ENCODE measurements at regions not wholly inside any gene's neighbourhood (a gene's known extent, or its start where the extent isn't known, plus 50 kb on each side); places are given as distances from the start of the nearest gene placed in this dataset.

DNA sequence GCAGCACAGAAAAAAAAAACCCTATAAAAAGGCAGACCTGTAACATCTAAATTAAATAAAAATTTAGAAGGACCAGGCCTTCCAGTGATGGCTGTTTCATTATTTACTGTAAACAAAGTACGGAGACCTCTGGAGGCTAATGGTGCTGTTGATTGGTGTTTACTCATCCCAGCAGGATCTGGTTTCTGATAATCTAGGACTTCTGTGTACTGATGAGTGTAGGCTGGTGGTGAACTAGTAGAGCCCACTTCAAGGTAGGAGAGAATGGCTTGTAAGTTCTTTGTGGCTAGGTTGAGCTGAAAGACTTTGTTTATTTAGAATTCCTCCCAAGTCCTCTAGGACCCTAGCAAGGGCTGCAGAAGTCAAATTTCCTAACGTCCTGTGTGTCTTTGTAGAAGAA lies 398.1 kb upstream of the PITX2 start:
- intact Hi-C loops (cut with micrococcal nuclease; ENCODE audit: unreplicated experiment): no loop called here
- CTCF ChIA-PET: no interaction called here
- H3K4me1 Mint-ChIP-seq (ENCODE audit: low read depth, unreplicated experiment): no peaks in the 10 kb centered on the region

DNA sequence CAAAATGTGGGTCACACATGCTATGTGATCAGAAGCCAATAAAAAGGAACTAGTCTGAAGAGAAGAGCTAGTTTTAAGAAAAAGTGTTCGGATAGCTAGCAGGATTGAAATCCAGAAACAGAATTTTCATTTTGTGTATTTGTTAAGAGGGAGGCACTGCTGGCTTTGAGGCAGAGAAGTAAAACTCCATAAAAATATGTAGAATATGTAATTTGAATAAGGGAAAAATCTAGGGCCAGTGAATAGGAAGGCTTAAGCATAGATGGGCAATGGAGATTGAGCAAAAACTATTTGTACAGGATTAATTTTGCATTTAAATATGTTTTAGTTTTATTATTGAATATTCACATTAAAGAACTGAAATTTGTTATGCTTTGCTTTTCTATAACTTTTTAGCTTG lies 399.9 kb upstream of the PITX2 start:
- no peaks in the 10 kb centered on the region for H3K27me3 Mint-ChIP-seq (ENCODE audit: insufficient read depth, unreplicated experiment)
- BruUV-seq (replicated peaks): no TSS peak
- ChIA-PET CTCF (no interaction called here), POLR2A (no interaction called here)
- no peaks in the 10 kb centered on the region for H3K4me1 Mint-ChIP-seq (ENCODE audit: low read depth, unreplicated experiment)
- no peak overlapping the region for H3K4me3 Mint-ChIP-seq (ENCODE audit: unreplicated experiment)
- DNase-seq: no peak
- no peaks in the 10 kb centered on the region for H3K36me3 ChIP-seq (ENCODE audit: control insufficient read depth, insufficient read depth, low read length)
- intact Hi-C loops (cut with micrococcal nuclease; ENCODE audit: unreplicated experiment): no loop called here
- H3K9me3 Mint-ChIP-seq (ENCODE audit: unreplicated experiment): no peaks in the 10 kb centered on the region
- no peaks in the 10 kb centered on the region for H3K27me3 ChIP-seq (replicated peaks; ENCODE audit: control insufficient read depth, insufficient read depth, low read length)
- H3K27ac Mint-ChIP-seq (ENCODE audit: unreplicated experiment): no peak overlapping the region
- H3K4me3 ChIP-seq (ENCODE audit: low read depth, low read length): no peak overlapping the region
- H3K36me3 Mint-ChIP-seq (ENCODE audit: insufficient read depth, unreplicated experiment): no peaks in the 10 kb centered on the region
- TF ChIP-seq, protein P1, sequence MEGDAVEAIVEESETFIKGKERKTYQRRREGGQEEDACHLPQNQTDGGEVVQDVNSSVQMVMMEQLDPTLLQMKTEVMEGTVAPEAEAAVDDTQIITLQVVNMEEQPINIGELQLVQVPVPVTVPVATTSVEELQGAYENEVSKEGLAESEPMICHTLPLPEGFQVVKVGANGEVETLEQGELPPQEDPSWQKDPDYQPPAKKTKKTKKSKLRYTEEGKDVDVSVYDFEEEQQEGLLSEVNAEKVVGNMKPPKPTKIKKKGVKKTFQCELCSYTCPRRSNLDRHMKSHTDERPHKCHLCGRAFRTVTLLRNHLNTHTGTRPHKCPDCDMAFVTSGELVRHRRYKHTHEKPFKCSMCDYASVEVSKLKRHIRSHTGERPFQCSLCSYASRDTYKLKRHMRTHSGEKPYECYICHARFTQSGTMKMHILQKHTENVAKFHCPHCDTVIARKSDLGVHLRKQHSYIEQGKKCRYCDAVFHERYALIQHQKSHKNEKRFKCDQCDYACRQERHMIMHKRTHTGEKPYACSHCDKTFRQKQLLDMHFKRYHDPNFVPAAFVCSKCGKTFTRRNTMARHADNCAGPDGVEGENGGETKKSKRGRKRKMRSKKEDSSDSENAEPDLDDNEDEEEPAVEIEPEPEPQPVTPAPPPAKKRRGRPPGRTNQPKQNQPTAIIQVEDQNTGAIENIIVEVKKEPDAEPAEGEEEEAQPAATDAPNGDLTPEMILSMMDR (IDR thresholded peaks at IDR 0.05; ENCODE audit: insufficient read depth in 1 of 2, low read depth in 1 of 2, low read length in 1 of 2, severe bottlenecking in 1 of 2, unreplicated experiment in 1 of 2): no peak
- H3K9me3 ChIP-seq: no peaks in the 10 kb centered on the region
- no peaks in the 10 kb centered on the region for H3K4me1 ChIP-seq

More for the DNA sequence above, 398.1 kb upstream of the PITX2 start:
- H3K27me3 ChIP-seq (replicated peaks; ENCODE audit: control insufficient read depth, insufficient read depth, low read length): no peaks in the 10 kb centered on the region
- H3K4me3 Mint-ChIP-seq (ENCODE audit: unreplicated experiment): no peak overlapping the region
- TF ChIP-seq, protein P1 (IDR thresholded peaks at IDR 0.05; ENCODE audit: insufficient read depth in 1 of 2, low read depth in 1 of 2, low read length in 1 of 2, severe bottlenecking in 1 of 2, unreplicated experiment in 1 of 2): no peak
- H3K9me3 Mint-ChIP-seq (ENCODE audit: unreplicated experiment): no peaks in the 10 kb centered on the region
- POLR2A ChIA-PET: no interaction called here
- H3K27me3 Mint-ChIP-seq (ENCODE audit: insufficient read depth, unreplicated experiment): no peaks in the 10 kb centered on the region
- no peak for DNase-seq
- H3K36me3 ChIP-seq (ENCODE audit: control insufficient read depth, insufficient read depth, low read length): no peaks in the 10 kb centered on the region
- BruUV-seq (replicated peaks): no TSS peak
- no peak overlapping the region for H3K27ac Mint-ChIP-seq (ENCODE audit: unreplicated experiment)
- H3K9me3 ChIP-seq: no peaks in the 10 kb centered on the region
- no peaks in the 10 kb centered on the region for H3K36me3 Mint-ChIP-seq (ENCODE audit: insufficient read depth, unreplicated experiment)
- H3K4me3 ChIP-seq (ENCODE audit: low read depth, low read length): no peak overlapping the region
- H3K4me1 ChIP-seq: no peaks in the 10 kb centered on the region

DNA sequence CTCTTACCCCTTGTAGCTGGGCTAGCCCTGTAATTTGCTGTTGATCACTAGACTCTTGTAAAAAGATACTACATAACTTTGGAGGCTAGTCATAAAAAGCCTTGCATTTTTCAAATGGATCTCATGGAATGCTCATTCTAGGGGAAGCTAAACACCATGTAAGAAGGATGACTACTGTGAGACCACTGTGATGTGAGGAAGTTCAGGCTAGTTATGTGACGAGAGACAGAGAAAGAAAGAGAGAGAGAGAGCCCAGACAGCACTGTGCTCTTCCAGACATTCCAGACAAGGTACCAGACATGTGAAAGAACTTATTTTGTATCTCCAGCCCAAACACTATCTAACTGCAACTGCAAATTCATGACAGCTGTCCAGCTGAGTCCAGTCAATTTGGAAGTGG lies 404.6 kb upstream of the PITX2 start:
- H3K4me3 Mint-ChIP-seq (ENCODE audit: unreplicated experiment): no peak overlapping the region
- no TSS peak for BruUV-seq (replicated peaks)
- no peaks in the 10 kb centered on the region for H3K36me3 Mint-ChIP-seq (ENCODE audit: insufficient read depth, unreplicated experiment)
- CTCF ChIA-PET: no interaction called here
- POLR2A ChIA-PET: no interaction called here
- no peaks in the 10 kb centered on the region for H3K4me1 Mint-ChIP-seq (ENCODE audit: low read depth, unreplicated experiment)
- no peaks in the 10 kb centered on the region for H3K36me3 ChIP-seq (ENCODE audit: control insufficient read depth, insufficient read depth, low read length)
- no peaks in the 10 kb centered on the region for H3K9me3 Mint-ChIP-seq (ENCODE audit: unreplicated experiment)
- TF ChIP-seq, protein P1 (IDR thresholded peaks at IDR 0.05; ENCODE audit: insufficient read depth in 1 of 2, low read depth in 1 of 2, low read length in 1 of 2, severe bottlenecking in 1 of 2, unreplicated experiment in 1 of 2): no peak
- no peaks in the 10 kb centered on the region for H3K4me1 ChIP-seq
- no peaks in the 10 kb centered on the region for H3K9me3 ChIP-seq
- DNase-seq: no peak
- no peak overlapping the region for H3K4me3 ChIP-seq (ENCODE audit: low read depth, low read length)
- intact Hi-C loops (cut with micrococcal nuclease; ENCODE audit: unreplicated experiment): no loop called here
- no peaks in the 10 kb centered on the region for H3K27me3 Mint-ChIP-seq (ENCODE audit: insufficient read depth, unreplicated experiment)
- H3K27ac Mint-ChIP-seq (ENCODE audit: unreplicated experiment): no peak overlapping the region
- no peaks in the 10 kb centered on the region for H3K27me3 ChIP-seq (replicated peaks; ENCODE audit: control insufficient read depth, insufficient read depth, low read length)
